IMR-90 (cell line): ENCODE measurements at regions not wholly inside any gene's neighbourhood (a gene's known extent, or its start where the extent isn't known, plus 50 kb on each side); places are given as distances from the start of the nearest gene placed in this dataset.

Experiments used
- ATAC-seq: fragments of 200-7000 bp; cut with Tn5 transposase; 2 replicates; pipeline ENCODE4 v1.9.1; 2020; ENCODE audit warnings: low read depth, mild to moderate bottlenecking, moderate library complexity
- BruUV-seq: library from RNA; stranded (reverse); fragments of 400-500 nt; replicated peaks from 2 replicates; lab custom pipeline; 2021; lab: Mats Ljungman, UMichigan
- CTCF ChIA-PET: fragments of 300-600 bp; formaldehyde crosslinking; extraction: SDS; loops from one replicate; lab custom pipeline; 2021; ENCODE audit warnings: antibody characterized with exemption; lab: Yijun Ruan, JAX
- POLR2A ChIA-PET: fragments of 300-600 bp; sonication (Branson Sonifier 250); formaldehyde crosslinking; loops from one replicate; lab custom pipeline; 2022; ENCODE audit warnings: antibody characterized with exemption; ENCODE audit not compliant: unreplicated experiment; lab: Charles Lee
- DNase-seq: peaks from one replicate; pipeline ENCODE4 v3.0.0; 2013
- H2AFZ ChIP-seq: replicated peaks from 2 replicates; pipeline ENCODE3; 2013; ENCODE audit warnings: low read length, mild to moderate bottlenecking; ENCODE audit not compliant: poor library complexity
- H2AK5ac ChIP-seq: 2 replicates; pipeline ENCODE4 v1.6.1; 2013; ENCODE audit warnings: low read depth, low read length, inconsistent platforms
- H2AK9ac ChIP-seq: replicated peaks from 2 replicates; pipeline ENCODE3; 2013; ENCODE audit warnings: mild to moderate bottlenecking, low read depth, low read length, moderate library complexity; ENCODE audit not compliant: poor library complexity
- H2BK120ac ChIP-seq: 2 replicates; pipeline ENCODE4 v1.6.1; 2013; ENCODE audit warnings: low read depth, low read length, inconsistent platforms
- H2BK15ac ChIP-seq: 3 replicates; pipeline ENCODE4 v1.6.1; 2013; ENCODE audit warnings: low read depth, low read length, inconsistent platforms
- H2BK20ac ChIP-seq: 2 replicates; pipeline ENCODE4 v1.6.1; 2013; ENCODE audit warnings: low read depth, mild to moderate bottlenecking, inconsistent platforms, low read length, moderate library complexity
- H2BK5ac ChIP-seq: 2 replicates; pipeline ENCODE4 v1.6.1; 2013; ENCODE audit warnings: mild to moderate bottlenecking, low read depth, low read length, inconsistent platforms; ENCODE audit not compliant: poor library complexity, severe bottlenecking
- H3K14ac ChIP-seq: replicated peaks from 2 replicates; pipeline ENCODE4 v1.6.1; 2013; ENCODE audit warnings: low read depth, low read length, inconsistent platforms
- H3K18ac ChIP-seq: 2 replicates; pipeline ENCODE4 v1.6.1; 2013; ENCODE audit warnings: low read depth, low read length, control low read depth
- H3K23ac ChIP-seq: 2 replicates; pipeline ENCODE4 v1.6.1; 2013; ENCODE audit warnings: low read depth, low read length, inconsistent platforms
- H3K27ac ChIP-seq: 2 replicates; pipeline ENCODE4 v1.5.1; 2013; ENCODE audit warnings: mild to moderate bottlenecking, control low read depth, low read length; ENCODE audit not compliant: insufficient read depth
- H3K27me3 ChIP-seq: 2 replicates; pipeline ENCODE4 v1.6.1; 2013; ENCODE audit warnings: low read length; ENCODE audit not compliant: control insufficient read depth, insufficient read depth
- H3K36me3 ChIP-seq: 2 replicates; pipeline ENCODE4 v1.6.1; 2013; ENCODE audit warnings: low read length, mixed read lengths; ENCODE audit not compliant: control insufficient read depth, insufficient read depth
- H3K4ac ChIP-seq: 2 replicates; pipeline ENCODE4 v1.6.1; 2013; ENCODE audit warnings: low read depth, low read length, inconsistent platforms
- H3K4me1 ChIP-seq: 2 replicates; pipeline ENCODE4 v1.6.1; 2013; ENCODE audit warnings: low read length, mixed read lengths; ENCODE audit not compliant: control insufficient read depth, insufficient read depth
- H3K4me2 ChIP-seq: 2 replicates; pipeline ENCODE4 v1.6.1; 2013; ENCODE audit warnings: low read depth, mild to moderate bottlenecking, control low read depth, low read length, moderate library complexity
- H3K4me3 ChIP-seq: 2 replicates; pipeline ENCODE4 v1.5.1; 2013; ENCODE audit warnings: low read depth, mild to moderate bottlenecking, control low read depth, low read length, moderate library complexity; ENCODE audit not compliant: insufficient read depth
- H3K56ac ChIP-seq: 2 replicates; pipeline ENCODE4 v1.6.1; 2013; ENCODE audit warnings: low read length, inconsistent platforms; ENCODE audit not compliant: insufficient read depth; ENCODE audit errors: extremely low read depth
- H3K79me1 ChIP-seq, 2 experiments: 2 replicates each; pipeline ENCODE4 v1.6.1; 2013; ENCODE audit warnings: low read length in 2 of 2, inconsistent platforms in 1 of 2, low read depth in 1 of 2
- H3K9ac ChIP-seq: 2 replicates; pipeline ENCODE4 v1.6.1; 2013; ENCODE audit warnings: low read depth, low read length, control low read depth
- H3K9me1 ChIP-seq: 2 replicates; pipeline ENCODE4 v1.6.1; 2013; ENCODE audit warnings: low read length, inconsistent platforms; ENCODE audit not compliant: insufficient read depth
- H3K9me3 ChIP-seq: 2 replicates; pipeline ENCODE4 v1.6.1; 2013; ENCODE audit warnings: low read length; ENCODE audit not compliant: control insufficient read depth, insufficient read depth
- H4K20me1 ChIP-seq: 2 replicates; pipeline ENCODE4 v1.6.1; 2013; ENCODE audit warnings: low read length, inconsistent platforms; ENCODE audit not compliant: insufficient read depth
- H4K5ac ChIP-seq: 2 replicates; pipeline ENCODE4 v1.6.1; 2013; ENCODE audit warnings: mild to moderate bottlenecking, low read depth, low read length, control low read depth
- H4K8ac ChIP-seq, 2 experiments: 2 replicates each; pipeline ENCODE4 v1.6.1; 2013; ENCODE audit warnings: low read depth in 2 of 2, low read length in 2 of 2, control low read depth in 1 of 2, inconsistent platforms in 1 of 2
- H4K91ac ChIP-seq: 2 replicates; pipeline ENCODE4 v1.6.1; 2013; ENCODE audit warnings: low read depth, low read length, inconsistent platforms; ENCODE audit not compliant: insufficient read depth
- ELK1 ChIP-seq: fragments of 150-350 bp; IDR thresholded peaks from 2 replicates; pipeline ENCODE4 v1.6.1; 2016; ENCODE audit warnings: low read depth, mild to moderate bottlenecking, low read length, moderate library complexity, borderline replicate concordance
- FOS ChIP-seq: fragments of 150-350 bp; IDR thresholded peaks from 2 replicates; pipeline ENCODE4 v1.6.1; 2016; ENCODE audit warnings: low read depth, low read length
- MXI1 ChIP-seq: IDR thresholded peaks from 2 replicates; pipeline ENCODE4 v1.6.1; 2012; ENCODE audit warnings: low read depth, mild to moderate bottlenecking, low read length, moderate library complexity, borderline replicate concordance
- SMC3 ChIP-seq: fragments of 150-350 bp; IDR thresholded peaks from 2 replicates; pipeline ENCODE4 v1.6.1; 2016; ENCODE audit warnings: low read depth, mild to moderate bottlenecking, antibody characterized with exemption, low read length, moderate library complexity
- WGBS, 2 experiments: methylation state at CpG; one replicate each; pipeline versions ENCODE4 v1.1.5 to v1.1.7; 2013; ENCODE audit warnings: missing lambda C conversion rate in 2 of 2; ENCODE audit not compliant: insufficient read length in 1 of 2; ENCODE audit errors: extremely low coverage in 2 of 2; 5-methylcytosine and 5-hydroxymethylcytosine counted together
- dilution Hi-C: fragments of 300-500 bp; cut with HindIII; formaldehyde crosslinking; loops from one replicate; pipeline ENCODE4 v1.14.3; 2018; ENCODE audit warnings: low sequenced_read_pairs; ENCODE audit not compliant: unreplicated experiment
- in situ Hi-C: fragments of 300-500 bp; cut with MboI; formaldehyde crosslinking; loops from 3 replicates; pipeline ENCODE4 v1.14.3; 2019; ENCODE audit warnings: low sequenced_read_pairs, inconsistent platforms, mixed read lengths
- intact Hi-C: fragments of 100-400 bp; cut with micrococcal nuclease; formaldehyde crosslinking; loops from 2 replicates; pipeline ENCODE4 v1.10.0; 2022

DNA sequence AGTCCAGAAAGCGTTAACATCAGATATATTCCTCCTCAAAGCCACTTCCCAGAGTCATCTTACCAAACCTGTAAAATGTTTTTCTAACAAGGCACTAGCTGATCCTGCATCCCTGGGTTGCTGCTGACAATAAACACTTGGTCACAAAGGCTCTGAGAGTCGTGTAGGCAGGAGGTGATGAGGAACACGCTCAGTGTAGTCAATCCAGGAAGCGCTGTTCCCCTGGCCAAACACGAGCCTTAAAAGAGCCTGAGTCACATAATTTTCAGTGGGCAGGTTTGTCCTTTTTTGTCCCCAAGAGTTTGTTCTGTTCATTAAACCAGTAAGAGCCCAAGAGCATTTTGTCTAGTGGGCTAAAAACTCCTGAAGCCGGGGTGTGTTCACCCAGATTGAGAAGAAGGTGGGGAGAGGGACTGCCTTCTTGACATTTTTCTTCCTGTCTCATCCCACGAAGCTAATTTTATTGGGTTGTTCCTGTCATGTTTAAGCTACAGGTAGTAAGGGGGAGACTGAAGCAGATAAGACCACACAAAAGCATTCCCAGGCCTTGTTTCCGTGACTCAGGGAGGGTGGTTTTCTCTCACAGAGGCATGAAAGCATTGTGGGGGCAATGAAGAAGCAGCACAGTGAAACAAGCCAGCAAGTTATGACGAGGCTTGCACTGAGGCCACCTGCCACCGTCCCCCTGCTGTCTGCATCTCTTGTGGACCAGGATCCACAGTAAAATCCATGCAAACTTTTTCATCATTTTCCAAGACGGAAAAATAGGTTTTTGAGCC, 73.7 kb downstream of the FOXB1 start:
- Histone ChIP-seq H3K18ac (no peak overlapping the region), H3K4me3 (no peak overlapping the region), H4K91ac (no peak overlapping the region), H3K27ac (no peak overlapping the region), H3K9me1 (no peaks in the 10 kb centered on the region), H3K79me1 (no peaks in the 10 kb centered on the region), H2AFZ (no peak overlapping the region), H3K4me1 (no peaks in the 10 kb centered on the region), H3K23ac (no peak overlapping the region), H3K9ac (no peak overlapping the region), H2BK20ac (no peak overlapping the region), H2AK9ac (no peak overlapping the region), H3K14ac (no peak overlapping the region), H3K27me3 (peaks cover 2% of the 10 kb centered on the region), H3K9me3 (no peaks in the 10 kb centered on the region), H3K56ac (no peak overlapping the region), H2BK120ac (no peak overlapping the region), H3K4ac (no peak overlapping the region), H2AK5ac (no peak overlapping the region), H3K4me2 (no peak overlapping the region), H3K36me3 (no peaks in the 10 kb centered on the region), H2BK15ac (no peak overlapping the region), H4K5ac (no peak overlapping the region), H2BK5ac (no peak overlapping the region), H4K20me1 (no peaks in the 10 kb centered on the region), H4K8ac (no peak overlapping the region)
- no peak for ATAC-seq
- intact Hi-C loops = no loop called here
- 76% methylated on average over 3 of the region's 11 CpGs; no CpG with 5 or more reads in 1 of the 2 experiments for whole genome bisulfite sequencing, 2 experiments
- CTCF ChIA-PET = no interaction called here
- POLR2A ChIA-PET = no interaction called here
- no peak for DNase-seq
- in situ Hi-C loops = no loop called here
- TF ChIP-seq FOS (no peak), ELK1 (no peak), MXI1 (no peak), SMC3 (no peak)
- BruUV-seq = no TSS peak
- dilution Hi-C loops = no loop called here
